ENCODE measurements at regions not wholly inside any gene's neighbourhood (a gene's known extent, or its start where the extent isn't known, plus 50 kb on each side); places are given as distances from the start of the nearest gene placed in this dataset.

DNA sequence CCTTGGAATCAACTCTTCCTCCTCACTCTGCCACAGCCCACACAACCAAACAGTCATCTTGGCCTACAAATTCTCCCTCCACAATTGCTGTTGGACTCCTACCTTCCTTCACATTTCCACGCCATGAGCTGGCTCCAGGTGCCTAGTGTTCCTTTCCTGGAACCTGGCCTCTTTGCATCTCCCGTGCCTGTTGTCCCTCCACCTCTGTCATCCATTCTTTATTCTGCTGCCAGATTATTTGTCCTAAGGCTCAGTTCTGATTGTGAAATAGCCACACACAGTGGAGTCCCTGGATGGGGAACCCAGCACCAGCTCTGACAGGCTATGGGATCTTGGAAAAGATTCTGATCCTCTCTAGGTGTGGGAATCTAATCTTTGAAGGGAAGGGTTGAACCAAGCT, 109.1 kb upstream of the ANKH start:
- TF ChIP-seq, protein P1, sequence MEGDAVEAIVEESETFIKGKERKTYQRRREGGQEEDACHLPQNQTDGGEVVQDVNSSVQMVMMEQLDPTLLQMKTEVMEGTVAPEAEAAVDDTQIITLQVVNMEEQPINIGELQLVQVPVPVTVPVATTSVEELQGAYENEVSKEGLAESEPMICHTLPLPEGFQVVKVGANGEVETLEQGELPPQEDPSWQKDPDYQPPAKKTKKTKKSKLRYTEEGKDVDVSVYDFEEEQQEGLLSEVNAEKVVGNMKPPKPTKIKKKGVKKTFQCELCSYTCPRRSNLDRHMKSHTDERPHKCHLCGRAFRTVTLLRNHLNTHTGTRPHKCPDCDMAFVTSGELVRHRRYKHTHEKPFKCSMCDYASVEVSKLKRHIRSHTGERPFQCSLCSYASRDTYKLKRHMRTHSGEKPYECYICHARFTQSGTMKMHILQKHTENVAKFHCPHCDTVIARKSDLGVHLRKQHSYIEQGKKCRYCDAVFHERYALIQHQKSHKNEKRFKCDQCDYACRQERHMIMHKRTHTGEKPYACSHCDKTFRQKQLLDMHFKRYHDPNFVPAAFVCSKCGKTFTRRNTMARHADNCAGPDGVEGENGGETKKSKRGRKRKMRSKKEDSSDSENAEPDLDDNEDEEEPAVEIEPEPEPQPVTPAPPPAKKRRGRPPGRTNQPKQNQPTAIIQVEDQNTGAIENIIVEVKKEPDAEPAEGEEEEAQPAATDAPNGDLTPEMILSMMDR (IDR thresholded peaks at IDR 0.05; ENCODE audit: control extremely low read depth in 1 of 3, insufficient read depth in 1 of 3, low read depth in 1 of 3, low read length in 3 of 3), result no peak
- TF ChIP-seq JUND (IDR thresholded peaks at IDR 0.05; ENCODE audit: low read length), result no peak
- TF ChIP-seq GABPA (IDR thresholded peaks at IDR 0.05; ENCODE audit: borderline replicate concordance, insufficient read depth, low read length), result no peak
- no peak for TF ChIP-seq CREB1 (IDR thresholded peaks at IDR 0.05)
- TF ChIP-seq CEBPB (IDR thresholded peaks at IDR 0.05; ENCODE audit: low read depth, low read length), result no peak
- TF ChIP-seq, protein P2, sequence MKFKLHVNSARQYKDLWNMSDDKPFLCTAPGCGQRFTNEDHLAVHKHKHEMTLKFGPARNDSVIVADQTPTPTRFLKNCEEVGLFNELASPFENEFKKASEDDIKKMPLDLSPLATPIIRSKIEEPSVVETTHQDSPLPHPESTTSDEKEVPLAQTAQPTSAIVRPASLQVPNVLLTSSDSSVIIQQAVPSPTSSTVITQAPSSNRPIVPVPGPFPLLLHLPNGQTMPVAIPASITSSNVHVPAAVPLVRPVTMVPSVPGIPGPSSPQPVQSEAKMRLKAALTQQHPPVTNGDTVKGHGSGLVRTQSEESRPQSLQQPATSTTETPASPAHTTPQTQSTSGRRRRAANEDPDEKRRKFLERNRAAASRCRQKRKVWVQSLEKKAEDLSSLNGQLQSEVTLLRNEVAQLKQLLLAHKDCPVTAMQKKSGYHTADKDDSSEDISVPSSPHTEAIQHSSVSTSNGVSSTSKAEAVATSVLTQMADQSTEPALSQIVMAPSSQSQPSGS (IDR thresholded peaks at IDR 0.05; ENCODE audit: low read length), result no peak
- TF ChIP-seq SP1 (IDR thresholded peaks at IDR 0.05; ENCODE audit: low read depth, low read length), result no peak
- TF ChIP-seq TCF12 (IDR thresholded peaks at IDR 0.05; ENCODE audit: low read depth, low read length), result no peak
- no peak for TF ChIP-seq POLR2AphosphoS5 (IDR thresholded peaks at IDR 0.05; ENCODE audit: low read depth, low read length)
- TF ChIP-seq, protein P3, sequence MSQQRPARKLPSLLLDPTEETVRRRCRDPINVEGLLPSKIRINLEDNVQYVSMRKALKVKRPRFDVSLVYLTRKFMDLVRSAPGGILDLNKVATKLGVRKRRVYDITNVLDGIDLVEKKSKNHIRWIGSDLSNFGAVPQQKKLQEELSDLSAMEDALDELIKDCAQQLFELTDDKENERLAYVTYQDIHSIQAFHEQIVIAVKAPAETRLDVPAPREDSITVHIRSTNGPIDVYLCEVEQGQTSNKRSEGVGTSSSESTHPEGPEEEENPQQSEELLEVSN (IDR thresholded peaks at IDR 0.05), result no peak
- no peak for TF ChIP-seq POU5F1 (IDR thresholded peaks at IDR 0.05; ENCODE audit: low read depth, low read length)
- TF ChIP-seq CHD2 (IDR thresholded peaks at IDR 0.05; ENCODE audit: low read length), result no peak

All from H1 (cell line).